ENCODE measurements at regions not wholly inside any gene's neighbourhood (a gene's known extent, or its start where the extent isn't known, plus 50 kb on each side); places are given as distances from the start of the nearest gene placed in this dataset.

GRCh38 chr4:84085986-84086385 lies 413.1 kb downstream of the NKX6-1 start:
- Mint-ChIP-seq H3K4me1 (no peaks in the 10 kb centered on the region), H3K4me3 (no peak overlapping the region), H3K9me3 (peaks cover 2% of the 10 kb centered on the region), H3K36me3 (ENCODE audit: low read depth) (no peaks in the 10 kb centered on the region), H3K27me3 (ENCODE audit: low read depth) (peaks cover 5% of the 10 kb centered on the region), H3K27ac (no peak overlapping the region)
- TF ChIP-seq, protein P1, sequence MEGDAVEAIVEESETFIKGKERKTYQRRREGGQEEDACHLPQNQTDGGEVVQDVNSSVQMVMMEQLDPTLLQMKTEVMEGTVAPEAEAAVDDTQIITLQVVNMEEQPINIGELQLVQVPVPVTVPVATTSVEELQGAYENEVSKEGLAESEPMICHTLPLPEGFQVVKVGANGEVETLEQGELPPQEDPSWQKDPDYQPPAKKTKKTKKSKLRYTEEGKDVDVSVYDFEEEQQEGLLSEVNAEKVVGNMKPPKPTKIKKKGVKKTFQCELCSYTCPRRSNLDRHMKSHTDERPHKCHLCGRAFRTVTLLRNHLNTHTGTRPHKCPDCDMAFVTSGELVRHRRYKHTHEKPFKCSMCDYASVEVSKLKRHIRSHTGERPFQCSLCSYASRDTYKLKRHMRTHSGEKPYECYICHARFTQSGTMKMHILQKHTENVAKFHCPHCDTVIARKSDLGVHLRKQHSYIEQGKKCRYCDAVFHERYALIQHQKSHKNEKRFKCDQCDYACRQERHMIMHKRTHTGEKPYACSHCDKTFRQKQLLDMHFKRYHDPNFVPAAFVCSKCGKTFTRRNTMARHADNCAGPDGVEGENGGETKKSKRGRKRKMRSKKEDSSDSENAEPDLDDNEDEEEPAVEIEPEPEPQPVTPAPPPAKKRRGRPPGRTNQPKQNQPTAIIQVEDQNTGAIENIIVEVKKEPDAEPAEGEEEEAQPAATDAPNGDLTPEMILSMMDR (IDR thresholded peaks at IDR 0.05; ENCODE audit: unreplicated experiment in 3 of 3): no peak

- Mint-ChIP-seq H3K27me3 (ENCODE audit: low read depth) (peaks cover 13% of the 10 kb centered on the region), H3K4me1 (no peaks in the 10 kb centered on the region), H3K27ac (no peak overlapping the region), H3K36me3 (ENCODE audit: low read depth) (no peaks in the 10 kb centered on the region), H3K4me3 (no peak overlapping the region), H3K9me3 (peaks cover 7% of the 10 kb centered on the region)
- TF ChIP-seq, protein P1 (IDR thresholded peaks at IDR 0.05; ENCODE audit: unreplicated experiment in 3 of 3): no peak
Measured at GRCh38 chr4:84070289-84070688, 428.8 kb downstream of the NKX6-1 start.

DNA sequence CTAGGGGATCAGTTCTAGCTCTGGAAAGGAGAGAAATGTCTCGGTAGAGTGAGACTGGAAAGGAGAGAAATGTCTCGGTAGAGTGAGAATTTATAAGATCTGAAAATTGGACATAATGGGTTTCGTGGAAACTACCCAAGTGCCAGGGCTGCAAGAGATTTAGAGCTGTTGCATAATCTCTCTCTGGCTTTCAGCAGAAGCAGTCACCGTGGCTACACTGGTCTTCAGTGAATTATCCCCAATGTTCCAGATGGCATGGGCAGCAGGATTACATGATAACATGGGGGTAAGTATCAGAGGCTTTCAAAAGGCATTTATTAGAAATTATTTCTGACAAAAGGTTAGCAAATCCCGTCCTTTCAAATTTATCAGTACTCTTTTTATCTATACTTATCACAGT lies 435.5 kb downstream of the NKX6-1 start:
- Mint-ChIP-seq H3K27me3 (ENCODE audit: low read depth) (peaks cover 4% of the 10 kb centered on the region), H3K9me3 (no peaks in the 10 kb centered on the region)

GRCh38 chr4:84058201-84058600 lies 440.9 kb downstream of the NKX6-1 start:
- TF ChIP-seq, protein P1 (IDR thresholded peaks at IDR 0.05; ENCODE audit: unreplicated experiment in 3 of 3): no peak
- no peaks in the 10 kb centered on the region for H3K9me3 Mint-ChIP-seq

More for the DNA sequence above, 435.5 kb downstream of the NKX6-1 start:
- TF ChIP-seq, protein P1 (IDR thresholded peaks at IDR 0.05; ENCODE audit: unreplicated experiment in 3 of 3): no peak
- no peak overlapping the region for H3K27ac Mint-ChIP-seq
- no peak overlapping the region for H3K4me3 Mint-ChIP-seq
- no peaks in the 10 kb centered on the region for H3K4me1 Mint-ChIP-seq
- no peaks in the 10 kb centered on the region for H3K36me3 Mint-ChIP-seq (ENCODE audit: low read depth)

DNA sequence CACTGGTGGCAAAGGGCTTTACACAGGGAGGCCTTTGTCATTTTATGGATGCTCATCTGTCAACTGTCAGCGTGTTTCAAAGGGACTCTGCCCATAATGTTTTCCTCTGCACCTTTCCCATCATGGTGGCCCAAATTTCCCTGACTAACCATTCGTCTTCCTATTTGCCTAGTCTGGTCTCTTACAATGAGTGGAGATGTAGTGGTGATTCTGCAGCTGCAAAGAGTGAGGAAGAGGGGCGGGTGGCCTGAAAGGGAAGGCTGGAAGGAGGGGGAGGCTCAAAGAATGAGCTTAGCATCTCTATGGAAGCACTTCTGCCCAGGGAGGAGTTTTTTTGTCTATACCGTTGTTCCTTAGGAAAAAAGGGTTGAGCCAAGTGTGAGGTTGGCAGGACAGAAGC lies 447.5 kb downstream of the NKX6-1 start:
- Mint-ChIP-seq H3K36me3 (ENCODE audit: low read depth) (no peaks in the 10 kb centered on the region), H3K27me3 (ENCODE audit: low read depth) (peaks cover 14% of the 10 kb centered on the region), H3K27ac (no peak overlapping the region), H3K4me1 (peaks cover 7% of the 10 kb centered on the region), H3K9me3 (no peaks in the 10 kb centered on the region), H3K4me3 (no peak overlapping the region)
- TF ChIP-seq, protein P1 (IDR thresholded peaks at IDR 0.05; ENCODE audit: unreplicated experiment in 3 of 3): no peak

More at GRCh38 chr4:84058201-84058600, 440.9 kb downstream of the NKX6-1 start:
- no peak overlapping the region for H3K4me3 Mint-ChIP-seq
- H3K27ac Mint-ChIP-seq: no peak overlapping the region
- peaks cover 10% of the 10 kb centered on the region for H3K27me3 Mint-ChIP-seq (ENCODE audit: low read depth)
- H3K4me1 Mint-ChIP-seq: peaks cover 6% of the 10 kb centered on the region
- H3K36me3 Mint-ChIP-seq (ENCODE audit: low read depth): no peaks in the 10 kb centered on the region

DNA sequence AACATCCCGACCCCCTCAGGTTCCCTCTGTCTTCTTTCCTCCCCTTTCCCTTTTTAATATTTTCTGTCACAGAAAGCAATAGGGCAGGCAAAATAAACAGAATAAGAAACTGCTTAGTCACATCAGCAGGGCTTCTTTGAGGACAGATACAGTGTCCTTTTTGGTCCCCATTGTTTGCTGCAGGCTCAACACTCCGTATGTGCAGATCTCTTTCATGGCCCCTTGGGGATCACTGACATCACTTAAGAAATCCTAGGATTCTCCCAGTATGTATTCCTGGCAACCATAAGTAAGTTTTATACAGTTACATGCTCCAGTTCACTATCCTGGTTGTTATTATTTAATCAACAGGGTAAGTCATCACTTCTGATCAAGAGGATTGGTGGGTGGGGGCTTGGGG lies 448.0 kb downstream of the NKX6-1 start:
- H3K27ac Mint-ChIP-seq: no peak overlapping the region
- H3K4me1 Mint-ChIP-seq: peaks cover 7% of the 10 kb centered on the region
- H3K36me3 Mint-ChIP-seq (ENCODE audit: low read depth): no peaks in the 10 kb centered on the region
- peaks cover 10% of the 10 kb centered on the region for H3K27me3 Mint-ChIP-seq (ENCODE audit: low read depth)
- TF ChIP-seq, protein P1 (IDR thresholded peaks at IDR 0.05; ENCODE audit: unreplicated experiment in 3 of 3): no peak
- H3K9me3 Mint-ChIP-seq: no peaks in the 10 kb centered on the region
- H3K4me3 Mint-ChIP-seq: no peak overlapping the region
